Calu3 (cell line): ENCODE measurements at regions not wholly inside any gene's neighbourhood (a gene's known extent, or its start where the extent isn't known, plus 50 kb on each side); places are given as distances from the start of the nearest gene placed in this dataset.

Source experiments
- BruUV-seq: library from RNA; stranded (reverse); fragments of 400-500 nt; replicated peaks from 2 replicates; lab custom pipeline; 2021; lab: Mats Ljungman, UMichigan
- CTCF ChIA-PET: fragments of 300-600 bp; sonication (Branson Sonifier 250); formaldehyde crosslinking; loops from one replicate; lab custom pipeline; 2022; ENCODE audit warnings: antibody characterized with exemption; lab: Charles Lee
- DNase-seq: peaks from one replicate; pipeline ENCODE4 v3.0.0; 2022
- H3K27ac Mint-ChIP-seq: one replicate; pipeline ENCODE4 v1.8.0; 2022; ENCODE audit warnings: mixed read lengths; ENCODE audit not compliant: unreplicated experiment
- H3K27me3 Mint-ChIP-seq: one replicate; pipeline ENCODE4 v1.8.0; 2022; ENCODE audit warnings: mixed read lengths; ENCODE audit not compliant: unreplicated experiment
- H3K36me3 Mint-ChIP-seq: one replicate; pipeline ENCODE4 v1.8.0; 2022; ENCODE audit warnings: mild to moderate bottlenecking, moderate library complexity, mixed read lengths; ENCODE audit not compliant: insufficient read depth, unreplicated experiment
- H3K4me1 Mint-ChIP-seq: one replicate; pipeline ENCODE4 v1.8.0; 2022; ENCODE audit warnings: mild to moderate bottlenecking, low read depth, mixed read lengths; ENCODE audit not compliant: unreplicated experiment
- H3K4me3 Mint-ChIP-seq: one replicate; pipeline ENCODE4 v1.8.0; 2022; ENCODE audit warnings: mild to moderate bottlenecking, low read depth, moderate library complexity, mixed read lengths; ENCODE audit not compliant: unreplicated experiment
- H3K9me3 Mint-ChIP-seq: one replicate; pipeline ENCODE4 v1.8.0; 2022; ENCODE audit warnings: low read depth, mixed read lengths; ENCODE audit not compliant: unreplicated experiment
- intact Hi-C: fragments of 100-400 bp; cut with micrococcal nuclease; formaldehyde crosslinking; loops from one replicate; pipeline ENCODE4 v1.10.0; 2022; ENCODE audit not compliant: unreplicated experiment
- TF ChIP-seq, protein P1 (sequence below): fragments of 200-600 bp; IDR thresholded peaks from one replicate; pipeline ENCODE4 v1.8.0; 2022; ENCODE audit warnings: antibody characterized with exemption; ENCODE audit not compliant: unreplicated experiment

DNA sequence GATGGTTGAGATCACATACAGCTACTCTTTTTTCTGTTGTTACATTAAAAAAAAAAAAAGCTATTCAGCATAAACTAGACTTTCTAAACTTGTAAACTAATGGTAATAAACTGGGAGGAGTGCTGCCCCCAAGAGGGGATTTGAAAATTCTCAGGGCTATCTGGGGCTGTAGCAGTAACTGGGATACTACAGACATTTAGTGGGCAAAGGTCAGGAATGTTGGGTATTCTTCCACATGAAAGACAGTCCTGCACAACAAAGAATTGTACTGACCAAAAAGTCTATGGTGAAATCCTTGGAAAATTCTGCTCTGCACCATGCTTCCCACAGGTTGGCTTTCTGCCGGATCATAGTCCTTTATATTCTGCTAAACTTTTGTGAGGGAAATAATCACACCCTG is 232.6 kb upstream of the BOD1L1 start:
- Mint-ChIP-seq H3K27me3 (no peaks in the 10 kb centered on the region), H3K9me3 (peaks cover 9% of the 10 kb centered on the region), H3K4me1 (no peaks in the 10 kb centered on the region), H3K27ac (no peak overlapping the region), H3K36me3 (no peaks in the 10 kb centered on the region), H3K4me3 (no peak overlapping the region)
- no TSS peak for BruUV-seq
- intact Hi-C loops, result no loop called here
- CTCF ChIA-PET, result interaction anchor here (0.9 to 1.0 kb wide), 2 partner anchors 17 to 48 kb away, joined by 4 to 5 read pairs; no protein-coding TSS in a partner anchor
- no peak for DNase-seq
- TF ChIP-seq, protein P1, sequence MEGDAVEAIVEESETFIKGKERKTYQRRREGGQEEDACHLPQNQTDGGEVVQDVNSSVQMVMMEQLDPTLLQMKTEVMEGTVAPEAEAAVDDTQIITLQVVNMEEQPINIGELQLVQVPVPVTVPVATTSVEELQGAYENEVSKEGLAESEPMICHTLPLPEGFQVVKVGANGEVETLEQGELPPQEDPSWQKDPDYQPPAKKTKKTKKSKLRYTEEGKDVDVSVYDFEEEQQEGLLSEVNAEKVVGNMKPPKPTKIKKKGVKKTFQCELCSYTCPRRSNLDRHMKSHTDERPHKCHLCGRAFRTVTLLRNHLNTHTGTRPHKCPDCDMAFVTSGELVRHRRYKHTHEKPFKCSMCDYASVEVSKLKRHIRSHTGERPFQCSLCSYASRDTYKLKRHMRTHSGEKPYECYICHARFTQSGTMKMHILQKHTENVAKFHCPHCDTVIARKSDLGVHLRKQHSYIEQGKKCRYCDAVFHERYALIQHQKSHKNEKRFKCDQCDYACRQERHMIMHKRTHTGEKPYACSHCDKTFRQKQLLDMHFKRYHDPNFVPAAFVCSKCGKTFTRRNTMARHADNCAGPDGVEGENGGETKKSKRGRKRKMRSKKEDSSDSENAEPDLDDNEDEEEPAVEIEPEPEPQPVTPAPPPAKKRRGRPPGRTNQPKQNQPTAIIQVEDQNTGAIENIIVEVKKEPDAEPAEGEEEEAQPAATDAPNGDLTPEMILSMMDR, result no peak

DNA sequence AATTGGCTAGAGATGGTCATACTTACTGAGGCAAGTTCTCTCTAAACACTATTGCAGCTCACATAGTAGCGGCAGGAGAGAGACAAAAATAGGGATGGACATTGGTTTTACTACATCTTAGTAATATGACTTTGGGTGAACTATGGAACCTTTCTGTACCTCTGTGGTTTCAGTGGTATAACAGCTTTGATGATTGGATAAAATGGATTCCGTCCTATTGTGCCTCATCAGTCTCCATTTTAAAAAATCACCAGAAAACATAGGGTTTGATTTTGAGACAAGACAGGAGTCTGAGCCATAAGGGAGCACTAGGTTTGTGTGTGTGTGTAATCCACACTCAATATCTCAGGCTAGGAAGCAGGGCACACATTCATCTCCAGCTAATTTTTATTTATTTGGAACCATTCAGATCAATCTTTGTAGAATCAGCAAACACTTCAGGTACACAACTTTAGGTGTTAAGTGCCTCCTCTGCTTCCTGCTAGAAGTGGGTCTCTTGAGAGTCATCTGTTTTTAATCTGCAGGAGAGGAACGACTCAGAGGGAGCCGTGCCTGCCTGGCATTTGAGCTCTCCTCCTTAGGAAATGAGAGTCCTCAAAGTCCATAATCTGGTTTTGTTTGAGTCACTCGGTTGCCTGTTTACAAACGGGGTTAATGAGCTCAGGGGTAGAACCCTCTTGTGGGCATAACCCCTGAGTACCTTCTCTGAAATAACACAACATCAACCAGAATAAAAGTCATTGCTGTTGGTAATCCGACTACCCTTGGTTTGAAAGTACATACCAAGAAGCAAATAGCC is 238.5 kb upstream of the BOD1L1 start:
- H3K27me3 Mint-ChIP-seq, result no peaks in the 10 kb centered on the region
- no peak overlapping the region for H3K27ac Mint-ChIP-seq
- no peaks in the 10 kb centered on the region for H3K4me1 Mint-ChIP-seq
- intact Hi-C loops, result no loop called here
- peaks cover 10% of the 10 kb centered on the region for H3K9me3 Mint-ChIP-seq
- no peak overlapping the region for H3K4me3 Mint-ChIP-seq
- CTCF ChIA-PET, result no interaction called here
- H3K36me3 Mint-ChIP-seq, result no peaks in the 10 kb centered on the region
- TF ChIP-seq, protein P1, result no peak
- DNase-seq, result no peak
- no TSS peak for BruUV-seq

GRCh38 chr4:13866881-13867280 is 239.4 kb upstream of the BOD1L1 start:
- H3K4me3 Mint-ChIP-seq, result no peak overlapping the region
- DNase-seq, result no peak
- no peaks in the 10 kb centered on the region for H3K4me1 Mint-ChIP-seq
- intact Hi-C loops, result no loop called here
- H3K9me3 Mint-ChIP-seq, result peaks cover 11% of the 10 kb centered on the region
- CTCF ChIA-PET, result no interaction called here
- BruUV-seq, result no TSS peak
- no peaks in the 10 kb centered on the region for H3K36me3 Mint-ChIP-seq
- TF ChIP-seq, protein P1, result no peak
- no peak overlapping the region for H3K27ac Mint-ChIP-seq
- no peaks in the 10 kb centered on the region for H3K27me3 Mint-ChIP-seq

DNA sequence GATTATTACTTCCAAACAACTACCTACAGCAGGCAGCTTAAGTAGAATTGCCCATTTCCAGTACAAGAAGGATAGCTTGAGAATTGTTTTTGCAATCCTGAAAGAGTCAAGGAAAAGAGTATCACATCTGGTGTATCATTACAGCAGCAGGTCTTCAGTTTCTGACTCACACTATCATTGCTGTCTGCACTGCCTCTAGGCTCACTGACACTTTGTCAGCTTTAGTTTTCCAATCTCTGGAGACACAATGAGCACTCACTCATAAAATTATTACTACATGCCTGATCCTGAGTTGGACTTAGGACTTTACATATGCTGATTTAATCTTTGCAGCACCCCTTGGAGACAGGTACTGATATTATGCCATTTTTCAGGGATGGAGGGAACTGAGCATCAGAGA is 244.6 kb upstream of the BOD1L1 start:
- Mint-ChIP-seq H3K4me1 (no peaks in the 10 kb centered on the region), H3K27ac (no peak overlapping the region), H3K4me3 (no peak overlapping the region), H3K36me3 (no peaks in the 10 kb centered on the region), H3K9me3 (peaks cover 2% of the 10 kb centered on the region), H3K27me3 (no peaks in the 10 kb centered on the region)
- no TSS peak for BruUV-seq
- CTCF ChIA-PET, result no interaction called here
- intact Hi-C loops, result no loop called here
- no peak for DNase-seq
- TF ChIP-seq, protein P1, result no peak
